HCT116 (cell line): ENCODE measurements at regions not wholly inside any gene's neighbourhood (a gene's known extent, or its start where the extent isn't known, plus 50 kb on each side); places are given as distances from the start of the nearest gene placed in this dataset.

ENCODE experiments used
- ATAC-seq: fragments of 200-7000 bp; cut with Tn5 transposase; 2 replicates; pipeline ENCODE4 v1.9.1; 2020; ENCODE audit warnings: mild to moderate bottlenecking, moderate library complexity
- BruUV-seq: library from RNA; stranded (reverse); fragments of 400-500 nt; replicated peaks from 2 replicates; lab custom pipeline; 2021; lab: Mats Ljungman, UMichigan
- CTCF ChIA-PET: fragments of 300-600 bp; sonication (Branson Sonifier 250); formaldehyde crosslinking; loops from one replicate; lab custom pipeline; 2021; ENCODE audit warnings: antibody characterized with exemption; lab: Charles Lee
- POLR2A ChIA-PET: fragments of 300-600, 350-600 bp; sonication (Branson Sonifier 250); formaldehyde crosslinking; loops from one replicate; lab custom pipeline; 2021; ENCODE audit warnings: antibody characterized with exemption; lab: Charles Lee
- RAD21 ChIA-PET, 2 experiments: fragments of 300-600 bp; sonication (Branson Sonifier 250); formaldehyde crosslinking; loops; one replicate each; lab custom pipeline; 2023; ENCODE audit warnings: low total read pairs in 2 of 2; ENCODE audit not compliant: uncharacterized antibody in 2 of 2, unreplicated experiment in 2 of 2, low non-redundant PET in 1 of 2; lab: Charles Lee
- DNase-seq: peaks from one replicate; pipeline ENCODE4 v3.0.0-alpha.2; 2010; ENCODE audit warnings: low read depth, low spot score
- H2AFZ ChIP-seq: fragments of 200-600 bp; shearing (Covaris generic), sonication (generic); 2 replicates; pipeline ENCODE4 v1.6.1; 2017; ENCODE audit warnings: low read depth, mixed run types, mixed read lengths, antibody characterized with exemption, low read length; ENCODE audit not compliant: poor library complexity, severe bottlenecking
- H3K27ac ChIP-seq: 2 replicates; pipeline ENCODE4 v1.5.1; 2012; ENCODE audit warnings: low read depth, low read length
- H3K27me3 ChIP-seq: fragments of 200-600 bp; sonication (generic); 2 replicates; pipeline ENCODE4 v1.6.1; 2016; ENCODE audit warnings: mixed run types, low read length, mixed read lengths; ENCODE audit not compliant: insufficient read depth
- H3K36me3 ChIP-seq, 2 experiments: fragments of 200-500 bp in 1 of 2; fragments of 200-600 bp in 1 of 2; sonication (Bioruptor generic) in 1 of 2; sonication (generic) in 1 of 2; 2 replicates each; pipeline versions ENCODE4 v1.5.1 to v1.6.1; 2014 to 2016; ENCODE audit warnings: low read length in 2 of 2, inconsistent platforms in 1 of 2, mixed read lengths in 1 of 2, mixed run types in 1 of 2; ENCODE audit not compliant: insufficient read depth in 2 of 2, control insufficient read depth in 1 of 2
- H3K4me1 ChIP-seq, 2 experiments: fragments of 200-600 bp in 1 of 2; sonication (generic) in 1 of 2; 2 replicates each; pipeline versions ENCODE4 v1.5.1 to v1.6.1; 2012 to 2017; ENCODE audit warnings: low read length in 2 of 2, inconsistent platforms in 1 of 2, mild to moderate bottlenecking in 1 of 2, mixed read lengths in 1 of 2, mixed run types in 1 of 2, moderate library complexity in 1 of 2; ENCODE audit not compliant: insufficient read depth in 2 of 2, control insufficient read depth in 1 of 2
- H3K4me2 ChIP-seq: fragments of 200-600 bp; sonication (generic); 2 replicates; pipeline ENCODE4 v1.6.1; 2017; ENCODE audit warnings: mixed run types, low read length, mixed read lengths
- H3K4me3 ChIP-seq, 2 experiments: fragments of 200-600 bp in 1 of 2; sonication (generic) in 1 of 2; replicated peaks in 1 of 2; 2 replicates each; pipeline ENCODE4 v1.5.1; 2011 to 2016; ENCODE audit warnings: low read length in 2 of 2, control low read depth in 1 of 2, low read depth in 1 of 2, mild to moderate bottlenecking in 1 of 2, mixed read lengths in 1 of 2, mixed run types in 1 of 2
- H3K79me2 ChIP-seq: fragments of 200-600 bp; sonication (generic); 2 replicates; pipeline ENCODE4 v1.6.1; 2017; ENCODE audit warnings: mild to moderate bottlenecking, mixed run types, low read length, moderate library complexity, mixed read lengths; ENCODE audit not compliant: insufficient read depth
- H3K9ac ChIP-seq: fragments of 200-600 bp; sonication (generic); 2 replicates; pipeline ENCODE4 v1.6.1; 2016; ENCODE audit warnings: low read length, mixed read lengths
- H3K9me2 ChIP-seq: fragments of 200-600 bp; sonication (generic), shearing (Covaris generic); 2 replicates; pipeline ENCODE4 v1.6.1; 2017; ENCODE audit warnings: mixed run types, mild to moderate bottlenecking, moderate library complexity; ENCODE audit not compliant: insufficient read depth
- H3K9me3 ChIP-seq, 2 experiments: fragments of 200-500 bp in 1 of 2; fragments of 200-600 bp in 1 of 2; sonication (Bioruptor generic) in 1 of 2; sonication (generic) in 1 of 2; 2 replicates each; pipeline ENCODE4 v1.6.1; 2014 to 2017; ENCODE audit warnings: low read length in 2 of 2, mixed read lengths in 2 of 2, inconsistent platforms in 1 of 2, low read depth in 1 of 2, mild to moderate bottlenecking in 1 of 2, mixed run types in 1 of 2, moderate library complexity in 1 of 2; ENCODE audit not compliant: control insufficient read depth in 1 of 2, insufficient read depth in 1 of 2
- H4K20me1 ChIP-seq: fragments of 200-600 bp; sonication (generic), shearing (Covaris generic); 2 replicates; pipeline ENCODE4 v1.6.1; 2017; ENCODE audit warnings: mixed run types, mild to moderate bottlenecking, moderate library complexity; ENCODE audit not compliant: insufficient read depth
- ATF3 ChIP-seq: IDR thresholded peaks from 2 replicates; pipeline ENCODE4 v1.6.1; 2012
- CBX3 ChIP-seq: IDR thresholded peaks from 2 replicates; pipeline ENCODE4 v1.6.1; 2012; ENCODE audit warnings: low read depth
- CEBPB ChIP-seq: IDR thresholded peaks from 2 replicates; pipeline ENCODE4 v1.6.1; 2012; ENCODE audit warnings: low read depth
- EGR1 ChIP-seq: IDR thresholded peaks from 2 replicates; pipeline ENCODE4 v1.6.1; 2012; ENCODE audit warnings: low read depth
- ELF1 ChIP-seq: IDR thresholded peaks from 2 replicates; pipeline ENCODE4 v1.6.1; 2012; ENCODE audit warnings: low read depth, borderline replicate concordance
- EZH2 ChIP-seq: fragments of 200-600 bp; sonication (generic); IDR thresholded peaks from 2 replicates; pipeline ENCODE4 v1.6.1; 2017; ENCODE audit warnings: antibody characterized with exemption, mixed run types
- EZH2phosphoT487 ChIP-seq: fragments of 200-600 bp; IDR thresholded peaks from 2 replicates; pipeline ENCODE4 v1.6.1; 2018; ENCODE audit warnings: antibody characterized with exemption, borderline replicate concordance
- FOSL1 ChIP-seq: IDR thresholded peaks from 2 replicates; pipeline ENCODE4 v1.6.1; 2012; ENCODE audit warnings: low read depth
- JUND ChIP-seq: IDR thresholded peaks from 2 replicates; pipeline ENCODE4 v1.6.1; 2012
- MAX ChIP-seq: IDR thresholded peaks from 2 replicates; pipeline ENCODE4 v1.6.1; 2012
- POLR2A ChIP-seq: IDR thresholded peaks from 2 replicates; pipeline ENCODE4 v1.7.0; 2011; ENCODE audit warnings: borderline replicate concordance; ENCODE audit not compliant: insufficient read depth, insufficient read length; ENCODE audit errors: extremely low read depth
- RAD21 ChIP-seq: IDR thresholded peaks from 2 replicates; pipeline ENCODE4 v1.6.1; 2012; ENCODE audit warnings: low read depth, mild to moderate bottlenecking
- SIN3A ChIP-seq: IDR thresholded peaks from 2 replicates; pipeline ENCODE4 v1.6.1; 2012; ENCODE audit warnings: low read depth
- SP1 ChIP-seq: IDR thresholded peaks from 2 replicates; pipeline ENCODE4 v1.6.1; 2012; ENCODE audit warnings: low read depth
- TCF7L2 ChIP-seq: IDR thresholded peaks from 2 replicates; pipeline ENCODE4 v1.7.0; 2011; ENCODE audit warnings: borderline replicate concordance, inconsistent platforms; ENCODE audit not compliant: insufficient read depth, insufficient read length; ENCODE audit errors: extremely low read depth
- YY1 ChIP-seq: IDR thresholded peaks from 2 replicates; pipeline ENCODE4 v1.6.1; 2011; ENCODE audit warnings: low read length, low read depth, moderate library complexity, mild to moderate bottlenecking; ENCODE audit not compliant: insufficient replicate concordance; ENCODE audit errors: extremely low read depth
- ZNF274 ChIP-seq: fragments of 200-500 bp; sonication (Bioruptor generic); IDR thresholded peaks from 2 replicates; pipeline ENCODE4 v1.6.1; 2014; ENCODE audit warnings: mild to moderate bottlenecking, low read depth, low read length, inconsistent platforms
- intact Hi-C: fragments of 100-400 bp; cut with micrococcal nuclease; formaldehyde crosslinking; loops from 2 replicates; pipeline ENCODE4 v1.10.0; 2022
- TF ChIP-seq, protein P1 (sequence below): IDR thresholded peaks from 2 replicates; pipeline ENCODE4 v1.6.1; 2012; ENCODE audit warnings: low read depth

- no peaks in the 10 kb centered on the region for H3K79me2 ChIP-seq
- no peaks in the 10 kb centered on the region for H3K9me3 ChIP-seq
- ATAC-seq (no peak), DNase-seq (no peak)
- ChIA-PET POLR2A (no interaction called here), CTCF (no interaction called here), RAD21 (no interaction called here)
- no peaks in the 10 kb centered on the region for H4K20me1 ChIP-seq
- no peak overlapping the region for H3K27ac ChIP-seq
- intact Hi-C loops, result no loop called here
- BruUV-seq, result no TSS peak
- H3K36me3 ChIP-seq, result no peaks in the 10 kb centered on the region
- H2AFZ ChIP-seq, result no peak overlapping the region
- no peaks in the 10 kb centered on the region for H3K9me2 ChIP-seq
- H3K9ac ChIP-seq, result no peak overlapping the region
- no peaks in the 10 kb centered on the region for H3K4me1 ChIP-seq
- TF ChIP-seq JUND (no peak), SP1 (no peak), ATF3 (no peak), YY1 (no peak), EGR1 (no peak), SIN3A (no peak), ZNF274 (no peak), EZH2phosphoT487 (no peak), FOSL1 (no peak), RAD21 (no peak), ELF1 (no peak), POLR2A (no peak), CBX3 (no peak), TCF7L2 (no peak), EZH2 (no peak), CEBPB (no peak), MAX (no peak)
- TF ChIP-seq, protein P1, sequence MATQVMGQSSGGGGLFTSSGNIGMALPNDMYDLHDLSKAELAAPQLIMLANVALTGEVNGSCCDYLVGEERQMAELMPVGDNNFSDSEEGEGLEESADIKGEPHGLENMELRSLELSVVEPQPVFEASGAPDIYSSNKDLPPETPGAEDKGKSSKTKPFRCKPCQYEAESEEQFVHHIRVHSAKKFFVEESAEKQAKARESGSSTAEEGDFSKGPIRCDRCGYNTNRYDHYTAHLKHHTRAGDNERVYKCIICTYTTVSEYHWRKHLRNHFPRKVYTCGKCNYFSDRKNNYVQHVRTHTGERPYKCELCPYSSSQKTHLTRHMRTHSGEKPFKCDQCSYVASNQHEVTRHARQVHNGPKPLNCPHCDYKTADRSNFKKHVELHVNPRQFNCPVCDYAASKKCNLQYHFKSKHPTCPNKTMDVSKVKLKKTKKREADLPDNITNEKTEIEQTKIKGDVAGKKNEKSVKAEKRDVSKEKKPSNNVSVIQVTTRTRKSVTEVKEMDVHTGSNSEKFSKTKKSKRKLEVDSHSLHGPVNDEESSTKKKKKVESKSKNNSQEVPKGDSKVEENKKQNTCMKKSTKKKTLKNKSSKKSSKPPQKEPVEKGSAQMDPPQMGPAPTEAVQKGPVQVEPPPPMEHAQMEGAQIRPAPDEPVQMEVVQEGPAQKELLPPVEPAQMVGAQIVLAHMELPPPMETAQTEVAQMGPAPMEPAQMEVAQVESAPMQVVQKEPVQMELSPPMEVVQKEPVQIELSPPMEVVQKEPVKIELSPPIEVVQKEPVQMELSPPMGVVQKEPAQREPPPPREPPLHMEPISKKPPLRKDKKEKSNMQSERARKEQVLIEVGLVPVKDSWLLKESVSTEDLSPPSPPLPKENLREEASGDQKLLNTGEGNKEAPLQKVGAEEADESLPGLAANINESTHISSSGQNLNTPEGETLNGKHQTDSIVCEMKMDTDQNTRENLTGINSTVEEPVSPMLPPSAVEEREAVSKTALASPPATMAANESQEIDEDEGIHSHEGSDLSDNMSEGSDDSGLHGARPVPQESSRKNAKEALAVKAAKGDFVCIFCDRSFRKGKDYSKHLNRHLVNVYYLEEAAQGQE, result no peak
- H3K4me2 ChIP-seq, result no peak overlapping the region
- no peaks in the 10 kb centered on the region for H3K27me3 ChIP-seq
- H3K4me3 ChIP-seq, result no peak overlapping the region
Observed at GRCh38 chr10:21449288-21449966, 76.1 kb downstream of the SKIDA1 start.
